CD14-positive monocyte (primary cell): ENCODE measurements at regions not wholly inside any gene's neighbourhood (a gene's known extent, or its start where the extent isn't known, plus 50 kb on each side); places are given as distances from the start of the nearest gene placed in this dataset.

ENCODE experiments used
- DNase-seq, 3 donors: peaks; one replicate each; pipeline ENCODE4 v3.0.0-alpha.2; 2011 to 2022
- H2AFZ ChIP-seq: 2 replicates; pipeline ENCODE4 v1.6.0; 2012; ENCODE audit warnings: mild to moderate bottlenecking, low read depth, low read length, inconsistent platforms; ENCODE audit not compliant: insufficient read depth, poor library complexity, severe bottlenecking
- H3K27ac ChIP-seq, 2 donors: 1 replicate in 1 of 2; 2 replicates in 1 of 2; pipeline ENCODE4 v1.5.1; 2012 to 2013; ENCODE audit warnings: low read length in 2 of 2, control low read depth in 1 of 2, inconsistent platforms in 1 of 2, low read depth in 1 of 2, mild to moderate bottlenecking in 1 of 2
- H3K27me3 ChIP-seq, 2 donors: one replicate each; pipeline versions ENCODE4 v1.6.0 to v1.6.1; 2011 to 2013; ENCODE audit warnings: low read length in 2 of 2; ENCODE audit not compliant: control insufficient read depth in 2 of 2, insufficient read depth in 2 of 2
- H3K36me3 ChIP-seq, 2 donors: replicated peaks in 1 of 2; 1 replicate in 1 of 2; 2 replicates in 1 of 2; pipeline versions ENCODE4 v1.5.1 to v1.6.1; 2012 to 2013; ENCODE audit warnings: low read length in 2 of 2, control low read depth in 1 of 2, inconsistent platforms in 1 of 2, mild to moderate bottlenecking in 1 of 2; ENCODE audit not compliant: insufficient read depth in 2 of 2, control insufficient read depth in 1 of 2
- H3K4me1 ChIP-seq, 2 donors: 1 replicate in 1 of 2; 2 replicates in 1 of 2; pipeline versions ENCODE4 v1.5.1 to v1.6.1; 2012 to 2013; ENCODE audit warnings: low read length in 2 of 2, control low read depth in 1 of 2, inconsistent platforms in 1 of 2, mild to moderate bottlenecking in 1 of 2, moderate library complexity in 1 of 2; ENCODE audit not compliant: insufficient read depth in 2 of 2, control insufficient read depth in 1 of 2
- H3K4me2 ChIP-seq: replicated peaks from 2 replicates; pipeline ENCODE3; 2012; ENCODE audit warnings: low read length, moderate library complexity, mild to moderate bottlenecking; ENCODE audit not compliant: poor library complexity, severe bottlenecking; ENCODE audit errors: extremely low read depth
- H3K4me3 ChIP-seq, 3 experiments: fragments of 200-600 bp in 1 of 3; sonication (generic) in 1 of 3; replicated peaks in 1 of 3; 1 replicate in 2 of 3; 2 replicates in 1 of 3; pipeline ENCODE4 v1.5.1; 2011 to 2013; ENCODE audit warnings: low read length in 3 of 3, mild to moderate bottlenecking in 3 of 3, control low read depth in 2 of 3, low read depth in 2 of 3, inconsistent platforms in 1 of 3, moderate library complexity in 1 of 3
- H3K79me2 ChIP-seq: 2 replicates; pipeline ENCODE4 v1.6.0; 2012; ENCODE audit warnings: mild to moderate bottlenecking, control low read depth, inconsistent platforms, low read length, moderate library complexity; ENCODE audit not compliant: insufficient read depth
- H3K9ac ChIP-seq: 2 replicates; pipeline ENCODE4 v1.6.0; 2017; ENCODE audit warnings: low read length, mild to moderate bottlenecking; ENCODE audit not compliant: insufficient read depth, poor library complexity, severe bottlenecking
- H3K9me3 ChIP-seq, 2 donors: replicated peaks in 1 of 2; 1 replicate in 1 of 2; 2 replicates in 1 of 2; pipeline versions ENCODE4 v1.5.1 to v1.6.1; 2012 to 2013; ENCODE audit warnings: low read length in 2 of 2, control low read depth in 1 of 2; ENCODE audit not compliant: control insufficient read depth in 1 of 2, insufficient read depth in 1 of 2
- H4K20me1 ChIP-seq: 2 replicates; pipeline ENCODE4 v1.6.0; 2012; ENCODE audit warnings: mild to moderate bottlenecking, low read length, control low read depth, moderate library complexity; ENCODE audit not compliant: insufficient read depth
- H3K27ac Mint-ChIP-seq, 7 donors: one replicate each; pipeline ENCODE4 v1.8.0; 2020; ENCODE audit warnings: mild to moderate bottlenecking in 7 of 7, mixed read lengths in 7 of 7, moderate library complexity in 6 of 7, inconsistent platforms in 2 of 7
- H3K27me3 Mint-ChIP-seq, 3 donors: one replicate each; pipeline ENCODE4 v1.8.0; 2021 to 2022; ENCODE audit warnings: low read depth in 3 of 3, mild to moderate bottlenecking in 3 of 3, mixed read lengths in 3 of 3, moderate library complexity in 3 of 3, inconsistent platforms in 1 of 3
- H3K36me3 Mint-ChIP-seq, 2 donors: one replicate each; pipeline ENCODE4 v1.8.0; 2020; ENCODE audit warnings: mixed read lengths in 2 of 2, inconsistent platforms in 1 of 2, mild to moderate bottlenecking in 1 of 2
- H3K4me1 Mint-ChIP-seq: one replicate; pipeline ENCODE4 v1.8.0; 2020; ENCODE audit warnings: mild to moderate bottlenecking, mixed read lengths
- H3K4me3 Mint-ChIP-seq, 2 donors: one replicate each; pipeline ENCODE4 v1.8.0; 2020; ENCODE audit warnings: mild to moderate bottlenecking in 2 of 2, mixed read lengths in 2 of 2, moderate library complexity in 1 of 2
- H3K9me3 Mint-ChIP-seq, 7 donors: one replicate each; pipeline ENCODE4 v1.8.0; 2020 to 2022; ENCODE audit warnings: mixed read lengths in 7 of 7, mild to moderate bottlenecking in 6 of 7, moderate library complexity in 6 of 7, inconsistent platforms in 2 of 7
- WGBS: methylation state at CpG from one replicate; pipeline ENCODE4 v1.1.5; 2013; ENCODE audit warnings: missing lambda C conversion rate; ENCODE audit not compliant: insufficient coverage; 5-methylcytosine and 5-hydroxymethylcytosine counted together
- intact Hi-C, 2 donors: fragments of 100-400 bp; cut with micrococcal nuclease; formaldehyde crosslinking; loops; one replicate each; pipeline versions ENCODE4 v1.15.0 to v1.15.1; 2023
- TF ChIP-seq, protein P1 (sequence below): fragments of 200-600 bp; IDR thresholded peaks from one replicate; pipeline ENCODE4 v1.8.0; 2022; ENCODE audit warnings: antibody characterized with exemption, mild to moderate bottlenecking

DNA sequence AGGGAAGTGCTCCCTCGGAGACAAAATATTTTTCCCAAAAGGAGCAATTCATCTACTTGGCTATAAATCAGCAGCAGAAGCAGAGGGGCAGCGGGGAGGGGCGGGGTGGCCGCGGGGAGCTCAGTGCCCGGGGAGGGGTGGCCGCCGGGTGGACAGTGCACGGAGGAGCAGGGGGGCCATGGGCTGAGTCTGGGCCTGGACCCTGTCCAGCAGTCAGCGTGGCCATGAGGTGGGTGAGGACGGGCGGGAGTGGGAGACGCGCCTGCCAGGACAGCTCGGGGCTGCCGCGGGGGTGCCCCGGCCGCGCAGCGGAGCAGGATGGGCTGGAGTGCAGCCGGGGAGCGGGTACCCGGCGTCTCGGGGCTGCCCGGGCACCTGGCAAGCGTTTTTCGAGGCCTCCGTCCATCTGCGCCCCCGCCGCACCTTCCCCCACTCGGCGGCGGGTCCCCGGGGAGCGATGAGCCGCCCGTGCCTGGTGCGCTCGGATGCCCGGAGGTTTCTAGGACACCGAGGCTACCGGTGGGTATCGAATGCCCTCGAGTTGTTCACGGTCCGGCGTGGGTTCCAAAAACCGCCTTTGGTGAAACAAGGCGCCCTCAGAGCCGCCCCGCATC is 229.5 kb downstream of the THBS2 start:
- Histone ChIP-seq H3K4me2 (no peak overlapping the region), H4K20me1 (no peaks in the 10 kb centered on the region), H3K27me3 (no peaks in the 10 kb centered on the region), H3K4me3 (no peak overlapping the region), H3K4me1 (no peaks in the 10 kb centered on the region), H3K36me3 (no peaks in the 10 kb centered on the region), H3K9ac (no peak overlapping the region), H3K27ac (no peak overlapping the region), H3K9me3 (peaks cover 23 to 32% of the 10 kb centered on the region in 2 donors), H3K79me2 (no peaks in the 10 kb centered on the region), H2AFZ (no peak overlapping the region)
- Mint-ChIP-seq H3K27ac (no peak overlapping the region), H3K4me3 (no peak overlapping the region), H3K36me3 (no peaks in the 10 kb centered on the region), H3K27me3 (peaks cover 0 to 6% (median 0%) of the 10 kb centered on the region in 3 donors), H3K9me3 (peaks cover 4 to 32% (median 13%) of the 10 kb centered on the region in 7 donors), H3K4me1 (no peaks in the 10 kb centered on the region)
- intact Hi-C loops = no loop called here
- DNase-seq = no peak
- TF ChIP-seq, protein P1, sequence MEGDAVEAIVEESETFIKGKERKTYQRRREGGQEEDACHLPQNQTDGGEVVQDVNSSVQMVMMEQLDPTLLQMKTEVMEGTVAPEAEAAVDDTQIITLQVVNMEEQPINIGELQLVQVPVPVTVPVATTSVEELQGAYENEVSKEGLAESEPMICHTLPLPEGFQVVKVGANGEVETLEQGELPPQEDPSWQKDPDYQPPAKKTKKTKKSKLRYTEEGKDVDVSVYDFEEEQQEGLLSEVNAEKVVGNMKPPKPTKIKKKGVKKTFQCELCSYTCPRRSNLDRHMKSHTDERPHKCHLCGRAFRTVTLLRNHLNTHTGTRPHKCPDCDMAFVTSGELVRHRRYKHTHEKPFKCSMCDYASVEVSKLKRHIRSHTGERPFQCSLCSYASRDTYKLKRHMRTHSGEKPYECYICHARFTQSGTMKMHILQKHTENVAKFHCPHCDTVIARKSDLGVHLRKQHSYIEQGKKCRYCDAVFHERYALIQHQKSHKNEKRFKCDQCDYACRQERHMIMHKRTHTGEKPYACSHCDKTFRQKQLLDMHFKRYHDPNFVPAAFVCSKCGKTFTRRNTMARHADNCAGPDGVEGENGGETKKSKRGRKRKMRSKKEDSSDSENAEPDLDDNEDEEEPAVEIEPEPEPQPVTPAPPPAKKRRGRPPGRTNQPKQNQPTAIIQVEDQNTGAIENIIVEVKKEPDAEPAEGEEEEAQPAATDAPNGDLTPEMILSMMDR = no peak
- over 99% methylated on average over 47 of the region's 54 CpGs for WGBS

DNA sequence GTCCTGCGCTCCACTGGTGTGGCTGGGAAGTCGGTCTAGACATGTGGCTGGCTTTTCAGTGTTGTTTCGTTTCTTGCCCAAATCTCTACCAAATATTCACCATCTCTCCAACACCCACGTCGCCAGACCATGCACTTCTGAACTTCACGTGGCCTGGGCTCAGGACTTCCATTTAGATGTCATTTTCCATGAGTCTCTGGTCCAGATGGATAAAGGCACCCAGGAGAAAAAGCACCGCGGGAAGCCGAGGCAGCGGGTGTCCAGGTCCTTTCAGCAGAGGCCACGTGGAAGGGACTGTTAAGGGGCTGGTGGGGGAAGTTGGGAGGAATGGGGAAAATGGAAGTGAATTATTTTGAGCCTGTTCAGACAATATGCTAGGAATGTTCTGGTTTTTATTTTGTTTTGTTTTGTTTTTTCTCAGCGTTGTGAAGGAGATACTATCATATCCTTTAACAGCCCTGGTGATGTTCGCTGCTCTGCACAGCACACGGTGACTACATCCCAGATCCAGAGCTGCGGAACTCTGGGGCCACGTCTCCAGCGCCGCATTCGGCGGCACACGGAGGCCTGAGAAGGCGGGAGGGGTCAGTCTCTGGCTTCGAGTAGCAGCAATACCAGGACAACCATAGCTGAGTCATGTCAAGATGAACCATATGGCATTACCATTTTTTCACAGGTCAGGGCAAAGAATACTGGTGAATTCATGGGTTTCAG is 230.3 kb downstream of the THBS2 start:
- Mint-ChIP-seq H3K27ac (no peak overlapping the region), H3K36me3 (no peaks in the 10 kb centered on the region), H3K27me3 (peaks cover 0 to 6% (median 0%) of the 10 kb centered on the region in 3 donors), H3K4me1 (no peaks in the 10 kb centered on the region), H3K4me3 (no peak overlapping the region), H3K9me3 (peaks cover 4 to 32% (median 13%) of the 10 kb centered on the region in 7 donors)
- Histone ChIP-seq H3K4me3 (no peak overlapping the region), H3K79me2 (no peaks in the 10 kb centered on the region), H2AFZ (no peak overlapping the region), H3K27me3 (no peaks in the 10 kb centered on the region), H4K20me1 (no peaks in the 10 kb centered on the region), H3K4me1 (no peaks in the 10 kb centered on the region), H3K36me3 (no peaks in the 10 kb centered on the region), H3K9me3 (peaks cover 23 to 33% of the 10 kb centered on the region in 2 donors), H3K4me2 (no peak overlapping the region), H3K27ac (no peak overlapping the region), H3K9ac (no peak overlapping the region)
- intact Hi-C loops = no loop called here
- 94% methylated on average over 22 of the region's 23 CpGs for WGBS
- TF ChIP-seq, protein P1 = no peak
- no peak for DNase-seq
